ENCODE measurements at regions not wholly inside any gene's neighbourhood (a gene's known extent, or its start where the extent isn't known, plus 50 kb on each side); places are given as distances from the start of the nearest gene placed in this dataset.

GRCh38 chr6:164008902-164009301 is 594.4 kb downstream of the QKI start:
- no peak overlapping the region for H3K4me3 ChIP-seq (ENCODE audit: low read length, poor library complexity, severe bottlenecking)
- H4K20me1 ChIP-seq (ENCODE audit: insufficient read depth, low read length, poor library complexity, severe bottlenecking), result no peaks in the 10 kb centered on the region
- H3K79me2 ChIP-seq (ENCODE audit: insufficient read depth, low read length), result no peaks in the 10 kb centered on the region
- TF ChIP-seq EZH2phosphoT487 (IDR thresholded peaks at IDR 0.05; ENCODE audit: borderline replicate concordance), result no peak
- TF ChIP-seq CTCF (conservative IDR thresholded peaks at IDR 0.05; ENCODE audit: low read length), result no peak
- no peak overlapping the region for H3K9ac ChIP-seq (ENCODE audit: low read depth, low read length, poor library complexity, severe bottlenecking)
- no peaks in the 10 kb centered on the region for H3K36me3 ChIP-seq (ENCODE audit: insufficient read depth, low read length)
- H3K9me3 ChIP-seq (ENCODE audit: insufficient read depth, low read depth, low read length), result peaks cover 4% of the 10 kb centered on the region; the same call in 1 of the 2 replicates
- no peaks in the 10 kb centered on the region for H3K4me1 ChIP-seq (ENCODE audit: insufficient read depth, low read length, poor library complexity, severe bottlenecking)
- H3K27me3 ChIP-seq (ENCODE audit: insufficient read depth, low read length, poor library complexity, severe bottlenecking), result no peaks in the 10 kb centered on the region
- H3F3A ChIP-seq (ENCODE audit: low read depth), result no peaks in the 10 kb centered on the region
- no peak overlapping the region for H2AFZ ChIP-seq (ENCODE audit: low read length)
- H3K9me2 ChIP-seq (replicated peaks; ENCODE audit: low read depth, low read length), result no peaks in the 10 kb centered on the region
- no peak overlapping the region for H3K4me2 ChIP-seq (ENCODE audit: low read depth, low read length, poor library complexity, severe bottlenecking)

GRCh38 chr6:164007881-164008280 is 593.4 kb downstream of the QKI start:
- no peak overlapping the region for H3K9ac ChIP-seq (ENCODE audit: low read depth, low read length, poor library complexity, severe bottlenecking)

DNA sequence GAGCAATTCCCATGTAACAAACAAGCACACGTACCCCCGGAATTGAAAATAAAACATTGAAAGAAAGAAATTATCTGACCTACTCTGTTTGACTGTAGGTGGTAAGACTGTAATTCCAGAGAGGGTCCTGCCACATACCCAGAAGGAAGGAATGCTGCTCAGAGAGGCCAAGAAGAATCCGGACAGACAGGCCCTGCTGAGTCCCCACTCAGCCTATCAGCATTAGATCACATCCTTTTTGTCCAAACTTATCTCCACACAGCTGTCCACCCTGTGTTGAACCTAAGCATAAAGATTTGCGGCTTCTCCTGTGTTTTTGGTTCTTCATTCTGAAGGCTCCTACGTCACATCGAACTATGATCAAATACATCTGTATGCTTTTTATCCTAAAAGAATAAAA is 591.9 kb downstream of the QKI start:
- no peaks in the 10 kb centered on the region for H4K20me1 ChIP-seq (ENCODE audit: insufficient read depth, low read length, poor library complexity, severe bottlenecking)
- peaks cover 4% of the 10 kb centered on the region; the same call in 1 of the 2 replicates for H3K9me3 ChIP-seq (ENCODE audit: insufficient read depth, low read depth, low read length)
- no peaks in the 10 kb centered on the region for H3K9me2 ChIP-seq (replicated peaks; ENCODE audit: low read depth, low read length)
- H3K79me2 ChIP-seq (ENCODE audit: insufficient read depth, low read length), result no peaks in the 10 kb centered on the region
- no peak overlapping the region for H3K4me3 ChIP-seq (ENCODE audit: low read length, poor library complexity, severe bottlenecking)
- H3K9ac ChIP-seq (ENCODE audit: low read depth, low read length, poor library complexity, severe bottlenecking), result no peak overlapping the region
- H3K4me2 ChIP-seq (ENCODE audit: low read depth, low read length, poor library complexity, severe bottlenecking), result no peak overlapping the region
- H3K4me1 ChIP-seq (ENCODE audit: insufficient read depth, low read length, poor library complexity, severe bottlenecking), result no peaks in the 10 kb centered on the region
- no peak overlapping the region for H2AFZ ChIP-seq (ENCODE audit: low read length)
- TF ChIP-seq EZH2phosphoT487 (IDR thresholded peaks at IDR 0.05; ENCODE audit: borderline replicate concordance) (no peak), CTCF (conservative IDR thresholded peaks at IDR 0.05; ENCODE audit: low read length) (no peak)
- H3K27me3 ChIP-seq (ENCODE audit: insufficient read depth, low read length, poor library complexity, severe bottlenecking), result no peaks in the 10 kb centered on the region
- H3F3A ChIP-seq (ENCODE audit: low read depth), result no peaks in the 10 kb centered on the region
- no peaks in the 10 kb centered on the region for H3K36me3 ChIP-seq (ENCODE audit: insufficient read depth, low read length)

More at GRCh38 chr6:164007881-164008280, 593.4 kb downstream of the QKI start:
- no peaks in the 10 kb centered on the region for H3K79me2 ChIP-seq (ENCODE audit: insufficient read depth, low read length)
- no peak overlapping the region for H2AFZ ChIP-seq (ENCODE audit: low read length)
- H3K4me1 ChIP-seq (ENCODE audit: insufficient read depth, low read length, poor library complexity, severe bottlenecking), result no peaks in the 10 kb centered on the region
- no peak overlapping the region for H3K4me3 ChIP-seq (ENCODE audit: low read length, poor library complexity, severe bottlenecking)
- H4K20me1 ChIP-seq (ENCODE audit: insufficient read depth, low read length, poor library complexity, severe bottlenecking), result no peaks in the 10 kb centered on the region
- H3K36me3 ChIP-seq (ENCODE audit: insufficient read depth, low read length), result no peaks in the 10 kb centered on the region
- H3K4me2 ChIP-seq (ENCODE audit: low read depth, low read length, poor library complexity, severe bottlenecking), result no peak overlapping the region
- no peaks in the 10 kb centered on the region for H3K9me2 ChIP-seq (replicated peaks; ENCODE audit: low read depth, low read length)
- no peak for TF ChIP-seq CTCF (conservative IDR thresholded peaks at IDR 0.05; ENCODE audit: low read length)
- no peak for TF ChIP-seq EZH2phosphoT487 (IDR thresholded peaks at IDR 0.05; ENCODE audit: borderline replicate concordance)
- H3K9me3 ChIP-seq (ENCODE audit: insufficient read depth, low read depth, low read length), result peaks cover 4% of the 10 kb centered on the region; the same call in 1 of the 2 replicates
- no peaks in the 10 kb centered on the region for H3F3A ChIP-seq (ENCODE audit: low read depth)
- H3K27me3 ChIP-seq (ENCODE audit: insufficient read depth, low read length, poor library complexity, severe bottlenecking), result no peaks in the 10 kb centered on the region
